ENCODE measurements at regions not wholly inside any gene's neighbourhood (a gene's known extent, or its start where the extent isn't known, plus 50 kb on each side); places are given as distances from the start of the nearest gene placed in this dataset.
A peak's percentile ranks its signal among the peaks of the same experiment; 100 is the strongest.

DNA sequence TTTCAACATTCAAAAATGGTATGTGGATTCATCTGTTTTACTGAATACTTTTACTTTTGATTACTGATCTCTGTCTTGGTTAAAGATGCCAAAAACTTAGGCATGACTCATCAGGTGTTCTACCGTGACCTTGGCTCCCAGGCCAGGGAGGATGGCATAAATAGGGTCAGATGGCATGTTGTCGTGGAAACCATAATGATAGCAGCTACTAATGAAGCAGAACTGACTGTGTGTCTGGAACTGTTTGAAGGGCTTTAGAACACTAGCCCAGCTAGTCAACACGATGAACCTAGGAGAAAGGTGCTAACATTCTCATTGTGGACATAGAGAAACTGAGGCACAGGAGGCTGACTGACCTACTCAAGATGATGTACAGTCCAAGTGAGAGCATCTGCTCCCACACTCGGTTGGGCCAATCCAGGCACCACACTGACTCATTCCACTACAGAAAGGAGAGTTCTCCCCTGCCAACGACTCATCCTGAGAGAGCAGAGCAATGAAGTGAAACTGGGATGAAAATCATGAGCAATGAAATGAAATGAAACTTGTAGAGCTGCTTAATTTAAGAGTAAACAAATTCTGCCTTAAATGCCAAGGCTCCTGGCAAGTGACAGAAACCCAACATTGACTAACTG is 116.0 kb downstream of the TENT4A start:
- ChIA-PET CTCF (interaction anchor here (0.6 to 1.0 kb wide), 3 partner anchors 9 to 97 kb away, joined by 3 read pairs; no protein-coding TSS in a partner anchor), POLR2A (interaction anchor here (1.1 kb wide), 1 partner anchor 16 kb away, joined by 5 read pairs; no protein-coding TSS in a partner anchor)
- Mint-ChIP-seq H3K4me3 (ENCODE audit: unreplicated experiment) (no peak overlapping the region), H3K4me1 (ENCODE audit: insufficient read depth, unreplicated experiment) (no peaks in the 10 kb centered on the region), H3K27me3 (ENCODE audit: insufficient read depth, unreplicated experiment) (peaks cover 34% of the 10 kb centered on the region), H3K36me3 (ENCODE audit: insufficient read depth, unreplicated experiment) (no peaks in the 10 kb centered on the region), H3K27ac (ENCODE audit: low read depth, unreplicated experiment) (no peak overlapping the region), H3K9me3 (ENCODE audit: unreplicated experiment) (peaks cover 7% of the 10 kb centered on the region)
- DNase-seq (ENCODE audit: unreplicated experiment), result no peak
- intact Hi-C loops (cut with micrococcal nuclease), result no loop called here
- BruUV-seq (replicated peaks), result no TSS peak
- TF ChIP-seq, protein P1, sequence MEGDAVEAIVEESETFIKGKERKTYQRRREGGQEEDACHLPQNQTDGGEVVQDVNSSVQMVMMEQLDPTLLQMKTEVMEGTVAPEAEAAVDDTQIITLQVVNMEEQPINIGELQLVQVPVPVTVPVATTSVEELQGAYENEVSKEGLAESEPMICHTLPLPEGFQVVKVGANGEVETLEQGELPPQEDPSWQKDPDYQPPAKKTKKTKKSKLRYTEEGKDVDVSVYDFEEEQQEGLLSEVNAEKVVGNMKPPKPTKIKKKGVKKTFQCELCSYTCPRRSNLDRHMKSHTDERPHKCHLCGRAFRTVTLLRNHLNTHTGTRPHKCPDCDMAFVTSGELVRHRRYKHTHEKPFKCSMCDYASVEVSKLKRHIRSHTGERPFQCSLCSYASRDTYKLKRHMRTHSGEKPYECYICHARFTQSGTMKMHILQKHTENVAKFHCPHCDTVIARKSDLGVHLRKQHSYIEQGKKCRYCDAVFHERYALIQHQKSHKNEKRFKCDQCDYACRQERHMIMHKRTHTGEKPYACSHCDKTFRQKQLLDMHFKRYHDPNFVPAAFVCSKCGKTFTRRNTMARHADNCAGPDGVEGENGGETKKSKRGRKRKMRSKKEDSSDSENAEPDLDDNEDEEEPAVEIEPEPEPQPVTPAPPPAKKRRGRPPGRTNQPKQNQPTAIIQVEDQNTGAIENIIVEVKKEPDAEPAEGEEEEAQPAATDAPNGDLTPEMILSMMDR (IDR thresholded peaks at IDR 0.05; ENCODE audit: unreplicated experiment), result no peak

DNA sequence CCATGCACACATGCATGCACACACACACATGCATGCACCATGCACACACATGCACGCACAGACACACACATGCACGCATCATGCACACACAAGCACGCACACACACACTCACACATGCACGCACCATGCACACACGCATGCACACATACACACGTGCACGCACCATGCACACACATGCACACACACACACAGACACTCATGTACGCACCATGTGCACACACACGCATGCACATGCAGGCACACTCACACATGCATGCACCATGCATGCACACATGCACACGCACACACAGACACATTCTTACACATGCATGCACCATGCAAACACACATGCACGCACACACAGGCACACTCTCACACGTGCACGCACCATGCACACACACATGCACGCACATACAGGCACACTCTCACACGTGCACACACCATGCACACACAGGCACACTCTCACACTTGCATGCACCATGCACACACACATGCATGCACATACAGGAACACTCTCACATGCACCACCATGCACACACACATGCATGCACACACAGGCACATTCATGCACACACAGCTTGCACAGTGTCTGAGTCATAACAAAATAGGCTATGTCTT is 117.5 kb downstream of the TENT4A start:
- BruUV-seq (replicated peaks), result no TSS peak
- H3K27me3 Mint-ChIP-seq (ENCODE audit: insufficient read depth, unreplicated experiment), result peaks cover 19% of the 10 kb centered on the region
- POLR2A ChIA-PET, result no interaction called here
- H3K4me1 Mint-ChIP-seq (ENCODE audit: insufficient read depth, unreplicated experiment), result no peaks in the 10 kb centered on the region
- H3K36me3 Mint-ChIP-seq (ENCODE audit: insufficient read depth, unreplicated experiment), result no peaks in the 10 kb centered on the region
- DNase-seq (ENCODE audit: unreplicated experiment), result no peak
- H3K9me3 Mint-ChIP-seq (ENCODE audit: unreplicated experiment), result peaks cover 7% of the 10 kb centered on the region
- no peak overlapping the region for H3K4me3 Mint-ChIP-seq (ENCODE audit: unreplicated experiment)
- no peak overlapping the region for H3K27ac Mint-ChIP-seq (ENCODE audit: low read depth, unreplicated experiment)
- TF ChIP-seq, protein P1 (IDR thresholded peaks at IDR 0.05; ENCODE audit: unreplicated experiment), result no peak
- CTCF ChIA-PET, result interaction anchor here (0.9 kb wide), 1 partner anchor 8 kb away, joined by 3 read pairs; no protein-coding TSS in a partner anchor
- intact Hi-C loops (cut with micrococcal nuclease), result no loop called here

- H3K27ac Mint-ChIP-seq (ENCODE audit: low read depth, unreplicated experiment), result no peak overlapping the region
- H3K27me3 Mint-ChIP-seq (ENCODE audit: insufficient read depth, unreplicated experiment), result peaks cover 7% of the 10 kb centered on the region
- no TSS peak for BruUV-seq (replicated peaks)
- H3K9me3 Mint-ChIP-seq (ENCODE audit: unreplicated experiment), result peaks cover 7% of the 10 kb centered on the region
- POLR2A ChIA-PET, result no interaction called here
- intact Hi-C loops (cut with micrococcal nuclease), result no loop called here
- H3K4me3 Mint-ChIP-seq (ENCODE audit: unreplicated experiment), result no peak overlapping the region
- no peak for DNase-seq (ENCODE audit: unreplicated experiment)
- no peaks in the 10 kb centered on the region for H3K4me1 Mint-ChIP-seq (ENCODE audit: insufficient read depth, unreplicated experiment)
- TF ChIP-seq, protein P1 (IDR thresholded peaks at IDR 0.05; ENCODE audit: unreplicated experiment), result no peak
- no peaks in the 10 kb centered on the region for H3K36me3 Mint-ChIP-seq (ENCODE audit: insufficient read depth, unreplicated experiment)
- CTCF ChIA-PET, result interaction anchor here (0.6 to 0.9 kb wide), 5 partner anchors 10 to 839 kb away, joined by 3 read pairs; no protein-coding TSS in a partner anchor
These were observed 118.7 kb downstream of the TENT4A start for GRCh38 chr5:6831678-6832671.

DNA sequence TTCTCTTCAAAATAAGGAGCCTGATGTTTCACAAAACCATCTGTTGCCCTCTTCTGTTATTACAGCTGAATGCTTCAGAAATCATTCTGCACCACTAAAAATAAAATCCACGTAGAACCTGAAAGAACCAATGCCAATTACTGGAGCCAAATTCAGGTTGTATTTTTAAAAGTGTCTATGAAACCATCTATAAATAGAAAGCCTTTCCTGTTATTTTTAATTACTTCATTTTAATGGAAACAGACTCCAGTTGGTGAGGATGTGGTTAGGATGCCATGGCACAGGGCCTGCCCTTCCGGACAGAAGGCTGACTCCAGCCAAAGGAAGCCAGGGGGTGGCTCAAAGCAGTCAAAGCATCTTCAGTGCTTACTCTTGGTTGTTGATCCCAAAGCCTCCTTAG is 119.8 kb downstream of the TENT4A start:
- ChIA-PET POLR2A (interaction anchor here (0.6 kb wide), 1 partner anchor 9 kb away, joined by 4 read pairs; no protein-coding TSS in a partner anchor), CTCF (interaction anchor here (0.6 kb wide), 1 partner anchor 10 kb away, joined by 3 read pairs; no protein-coding TSS in a partner anchor)
- intact Hi-C loops (cut with micrococcal nuclease), result no loop called here
- peaks cover 7% of the 10 kb centered on the region for H3K9me3 Mint-ChIP-seq (ENCODE audit: unreplicated experiment)
- H3K4me3 Mint-ChIP-seq (ENCODE audit: unreplicated experiment), result no peak overlapping the region
- no TSS peak for BruUV-seq (replicated peaks)
- no peaks in the 10 kb centered on the region for H3K4me1 Mint-ChIP-seq (ENCODE audit: insufficient read depth, unreplicated experiment)
- TF ChIP-seq, protein P1 (IDR thresholded peaks at IDR 0.05; ENCODE audit: unreplicated experiment), result no peak
- no peak overlapping the region for H3K27ac Mint-ChIP-seq (ENCODE audit: low read depth, unreplicated experiment)
- peak; percentile 26 for DNase-seq (ENCODE audit: unreplicated experiment)
- H3K36me3 Mint-ChIP-seq (ENCODE audit: insufficient read depth, unreplicated experiment), result no peaks in the 10 kb centered on the region
- H3K27me3 Mint-ChIP-seq (ENCODE audit: insufficient read depth, unreplicated experiment), result peaks cover 6% of the 10 kb centered on the region

Measured in MCF 10A (cell line).